ENCODE measurements at regions not wholly inside any gene's neighbourhood (a gene's known extent, or its start where the extent isn't known, plus 50 kb on each side); places are given as distances from the start of the nearest gene placed in this dataset.

GRCh38 chr2:236794176-236794957 lies 224.7 kb downstream of the ACKR3 start:
- H3K36me3 Mint-ChIP-seq (ENCODE audit: low read depth): no peaks in the 10 kb centered on the region
- no peak for DNase-seq
- no peak overlapping the region for H3K4me3 Mint-ChIP-seq
- TF ChIP-seq CTCF (IDR thresholded peaks at IDR 0.05): no peak
- no peak overlapping the region for H3K27ac Mint-ChIP-seq
- H3K9me3 Mint-ChIP-seq: no peaks in the 10 kb centered on the region; the same call in 1 of the 2 replicates
- peaks cover 17% of the 10 kb centered on the region for H3K27me3 Mint-ChIP-seq (ENCODE audit: insufficient read depth)
- H3K4me1 Mint-ChIP-seq (ENCODE audit: low read depth): no peaks in the 10 kb centered on the region

- TF ChIP-seq CTCF (IDR thresholded peaks at IDR 0.05): no peak
- no peaks in the 10 kb centered on the region; the same call in 1 of the 2 replicates for H3K9me3 Mint-ChIP-seq
- no peaks in the 10 kb centered on the region for H3K4me1 Mint-ChIP-seq (ENCODE audit: low read depth)
- H3K27ac Mint-ChIP-seq: no peak overlapping the region
- no peak for DNase-seq
- peaks cover 17% of the 10 kb centered on the region for H3K27me3 Mint-ChIP-seq (ENCODE audit: insufficient read depth)
- no peaks in the 10 kb centered on the region for H3K36me3 Mint-ChIP-seq (ENCODE audit: low read depth)
- H3K4me3 Mint-ChIP-seq: no peak overlapping the region
Observed at GRCh38 chr2:236795169-236795860, 225.7 kb downstream of the ACKR3 start.

GRCh38 chr2:236795861-236796219 lies 226.2 kb downstream of the ACKR3 start:
- H3K4me1 Mint-ChIP-seq (ENCODE audit: low read depth): no peaks in the 10 kb centered on the region
- H3K27ac Mint-ChIP-seq: no peak overlapping the region
- 0 out of 2 replicates have a peak, but pooled peaks cover under 1% of the 10 kb centered on the region for H3K36me3 Mint-ChIP-seq (ENCODE audit: low read depth)
- H3K4me3 Mint-ChIP-seq: no peak overlapping the region
- H3K27me3 Mint-ChIP-seq (ENCODE audit: insufficient read depth): peaks cover 13% of the 10 kb centered on the region
- H3K9me3 Mint-ChIP-seq: no peaks in the 10 kb centered on the region; the same call in 1 of the 2 replicates
- no peak for TF ChIP-seq CTCF (IDR thresholded peaks at IDR 0.05)
- DNase-seq: no peak

- no peaks in the 10 kb centered on the region for H3K4me1 Mint-ChIP-seq (ENCODE audit: low read depth)
Observed at GRCh38 chr2:236796236-236796635, 226.6 kb downstream of the ACKR3 start.

GRCh38 chr2:236797411-236797810 lies 227.8 kb downstream of the ACKR3 start:
- TF ChIP-seq CTCF (IDR thresholded peaks at IDR 0.05): no peak
- H3K27ac Mint-ChIP-seq: no peak overlapping the region
- H3K27me3 Mint-ChIP-seq (ENCODE audit: insufficient read depth): peaks cover 14% of the 10 kb centered on the region
- no peak for DNase-seq
- no peaks in the 10 kb centered on the region for H3K4me1 Mint-ChIP-seq (ENCODE audit: low read depth)
- no peak overlapping the region for H3K4me3 Mint-ChIP-seq
- no peaks in the 10 kb centered on the region; the same call in 1 of the 2 replicates for H3K9me3 Mint-ChIP-seq
- H3K36me3 Mint-ChIP-seq (ENCODE audit: low read depth): 0 out of 2 replicates have a peak, but pooled peaks cover 5% of the 10 kb centered on the region

More at GRCh38 chr2:236796236-236796635, 226.6 kb downstream of the ACKR3 start:
- H3K4me3 Mint-ChIP-seq: no peak overlapping the region
- DNase-seq: no peak
- H3K9me3 Mint-ChIP-seq: no peaks in the 10 kb centered on the region; the same call in 1 of the 2 replicates
- no peak for TF ChIP-seq CTCF (IDR thresholded peaks at IDR 0.05)
- H3K27ac Mint-ChIP-seq: no peak overlapping the region
- 0 out of 2 replicates have a peak, but pooled peaks cover 4% of the 10 kb centered on the region for H3K36me3 Mint-ChIP-seq (ENCODE audit: low read depth)
- peaks cover 15% of the 10 kb centered on the region for H3K27me3 Mint-ChIP-seq (ENCODE audit: insufficient read depth)

Data from HFFc6 (cell line).